HG02763 (cell line): ENCODE measurements at regions not wholly inside any gene's neighbourhood (a gene's known extent, or its start where the extent isn't known, plus 50 kb on each side); places are given as distances from the start of the nearest gene placed in this dataset.
"Not testable (repeated sequence)": the region's sequence is repeated elsewhere in the genome, so short reads cannot be mapped to it uniquely, and the experiment has no call there.

Experiments used
- ATAC-seq: cut with Tn5 transposase; IDR thresholded peaks from one replicate; pipeline ENCODE4 v1.9.1; 2021; ENCODE audit warnings: mild to moderate bottlenecking, moderate library complexity; ENCODE audit not compliant: unreplicated experiment

DNA sequence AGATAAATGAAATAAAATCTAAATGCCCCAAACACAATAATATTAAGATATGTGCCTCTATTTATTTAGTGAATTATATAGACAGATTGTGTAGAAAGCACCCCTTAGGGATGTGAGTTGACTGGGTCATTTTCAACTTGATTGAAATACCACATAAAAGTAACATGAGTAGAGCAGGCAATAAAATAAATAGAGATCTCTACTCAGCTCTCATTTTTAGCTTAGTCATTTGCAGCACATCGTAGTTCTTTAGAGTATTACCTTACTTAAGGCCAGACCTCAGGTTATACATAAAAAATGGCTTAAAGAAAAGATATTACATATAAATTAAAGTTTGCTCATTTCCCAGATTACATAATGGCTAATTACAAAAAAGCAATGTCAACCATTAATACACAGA, 1525.6 kb upstream of the PRR20A start:
- no peak for ATAC-seq

DNA sequence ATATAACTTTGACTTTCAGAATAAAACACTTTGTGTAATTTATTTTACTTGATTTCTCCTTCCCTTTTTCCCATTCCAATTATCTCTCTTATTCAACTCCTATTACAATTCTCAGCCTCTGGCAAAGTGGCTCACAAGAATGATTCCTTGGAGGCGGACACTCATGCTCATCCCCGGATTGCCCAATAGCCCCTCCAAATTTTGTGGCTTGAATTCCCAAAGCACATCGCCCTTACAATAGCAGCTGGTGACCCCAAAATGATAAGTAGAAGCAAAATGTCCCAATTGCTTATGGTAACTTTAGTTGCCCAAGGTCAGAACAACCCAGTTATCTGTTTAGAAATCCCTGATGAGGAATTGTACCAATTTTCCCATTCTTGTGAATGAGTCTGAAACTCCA, 1523.5 kb upstream of the PRR20A start:
- ATAC-seq, result no peak

DNA sequence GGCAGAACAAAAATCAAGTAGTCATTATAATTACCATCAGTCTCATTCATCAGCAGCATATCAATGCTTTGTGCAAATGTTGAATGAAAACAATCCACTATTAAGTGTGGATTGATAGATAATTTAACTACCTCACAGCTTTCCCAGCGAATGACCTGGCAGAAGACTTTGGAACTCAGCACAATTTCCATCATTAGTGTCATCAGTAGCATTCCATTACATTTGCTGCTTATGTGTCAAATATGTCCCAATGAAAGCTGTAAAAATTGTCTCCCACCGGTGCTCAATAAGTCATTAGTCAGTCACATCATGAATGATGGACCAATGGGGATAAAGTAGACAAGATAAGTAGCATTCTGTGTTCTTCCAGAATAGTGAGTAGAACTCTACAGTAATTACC, 1513.5 kb upstream of the PRR20A start:
- ATAC-seq, result no peak

DNA sequence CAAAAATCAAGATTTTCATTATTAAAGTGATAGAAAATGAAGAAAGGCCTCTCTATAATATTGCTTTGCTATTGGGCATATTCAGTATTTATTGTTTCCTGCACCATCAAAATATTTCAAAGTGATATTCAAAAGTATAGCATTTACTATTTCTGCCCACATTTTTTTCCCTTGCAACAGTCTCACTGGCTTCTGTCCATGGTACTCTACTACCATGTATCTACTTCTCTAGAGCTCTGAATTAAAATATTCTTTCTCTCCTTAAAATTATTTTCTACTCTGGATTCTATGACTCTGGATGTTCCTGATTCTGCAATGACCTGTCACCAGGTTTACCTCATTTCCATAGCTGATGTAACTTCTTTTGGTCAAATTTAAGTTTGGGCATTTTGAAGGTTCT, 1508.3 kb upstream of the PRR20A start:
- no peak for ATAC-seq

DNA sequence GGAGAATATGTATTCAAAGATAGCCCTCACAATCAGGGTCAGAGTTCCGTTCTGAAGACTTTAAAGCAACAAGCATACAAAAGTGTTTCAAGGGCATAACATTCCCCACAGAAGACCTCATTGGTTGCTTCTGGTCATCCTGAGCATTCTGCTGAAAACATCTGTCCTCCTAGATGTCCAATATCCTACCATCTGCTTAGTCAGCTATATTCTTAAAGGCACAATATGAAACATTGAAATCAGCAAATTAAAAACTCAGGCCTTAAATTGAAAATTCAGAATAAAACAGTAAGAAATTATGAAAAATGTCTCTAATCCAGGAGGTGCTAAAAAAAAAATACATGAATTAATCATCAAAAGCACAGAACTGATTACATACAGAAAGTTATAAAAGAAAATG, 1491.2 kb upstream of the PRR20A start:
- ATAC-seq, result no peak

DNA sequence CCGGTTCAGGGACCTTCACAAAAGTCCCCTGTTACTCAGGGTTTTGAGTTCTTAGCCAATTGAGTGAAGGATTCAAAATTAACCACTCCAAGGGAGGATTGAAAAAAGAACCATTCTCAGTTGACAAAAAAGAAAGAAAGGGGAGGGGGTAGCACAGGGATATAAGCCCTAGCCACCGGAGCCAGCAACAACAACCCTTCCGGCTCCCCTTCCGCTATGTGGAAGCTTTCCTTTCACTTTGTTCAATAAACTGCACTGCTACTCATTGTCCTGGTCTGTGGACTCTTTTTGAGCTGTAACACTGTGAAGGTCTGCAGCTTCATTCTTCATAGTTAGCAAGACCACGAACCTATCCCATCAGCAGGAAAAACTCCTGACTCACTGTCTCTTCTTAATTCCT, 1488.1 kb upstream of the PRR20A start:
- ATAC-seq, result no peak

DNA sequence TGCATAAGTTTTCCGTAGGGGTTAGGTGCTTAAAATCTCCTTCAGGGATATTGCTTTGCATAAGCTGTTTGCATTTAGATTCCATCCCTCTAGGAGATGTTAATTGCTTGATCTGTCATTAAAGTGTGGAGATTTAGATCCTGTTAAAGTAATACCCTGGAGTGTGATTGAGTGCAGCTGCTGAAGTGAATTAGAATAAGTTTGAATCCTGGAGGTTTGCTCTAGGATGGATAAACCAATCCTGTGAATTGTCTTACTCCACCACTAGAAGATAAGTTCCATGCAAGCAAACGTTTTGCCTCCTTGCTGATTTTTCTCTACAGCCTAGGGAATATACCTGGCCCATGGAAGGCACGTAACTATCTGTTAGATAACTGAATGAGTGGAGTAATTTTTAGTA, 1487.2 kb upstream of the PRR20A start:
- no peak for ATAC-seq

DNA sequence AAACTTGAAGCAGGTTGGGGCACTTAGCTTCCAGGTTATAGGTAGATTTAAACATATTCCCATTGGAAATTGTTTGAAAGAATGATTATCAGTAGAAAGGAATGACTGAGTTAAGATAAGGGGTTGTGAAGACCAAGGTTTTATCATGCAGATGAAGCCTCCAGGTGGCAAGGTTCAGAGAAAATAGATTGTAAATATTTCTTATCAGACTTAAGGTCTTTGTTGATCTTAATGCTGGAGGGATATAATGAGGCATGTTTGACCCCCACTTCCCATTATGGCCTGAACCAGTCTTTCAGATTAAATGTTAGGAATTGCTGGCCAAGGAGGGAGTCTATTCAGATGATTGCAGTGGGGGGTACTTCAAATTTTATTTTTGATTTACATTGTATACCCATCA, 1486.5 kb upstream of the PRR20A start:
- no peak for ATAC-seq

DNA sequence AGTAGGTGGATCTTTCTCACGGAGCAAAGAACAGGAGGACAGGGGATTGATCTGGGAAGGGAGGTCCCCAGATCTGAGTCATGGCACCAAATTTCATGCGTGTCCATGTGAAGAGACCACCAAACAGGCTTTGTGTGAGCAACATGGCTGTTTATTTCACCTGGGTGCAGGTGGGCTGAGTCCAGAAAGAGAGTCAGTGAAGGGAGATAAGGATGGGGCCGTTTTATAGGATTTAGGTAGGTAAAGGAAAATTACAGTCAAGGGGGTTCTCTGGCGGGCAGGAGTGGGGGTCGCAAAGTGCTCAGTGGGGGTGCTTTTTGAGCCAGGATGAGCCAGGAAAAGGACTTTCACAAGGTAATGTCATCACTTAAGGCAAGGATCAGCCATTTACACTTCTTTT, 1480.5 kb upstream of the PRR20A start:
- not testable (repeated sequence) for ATAC-seq

DNA sequence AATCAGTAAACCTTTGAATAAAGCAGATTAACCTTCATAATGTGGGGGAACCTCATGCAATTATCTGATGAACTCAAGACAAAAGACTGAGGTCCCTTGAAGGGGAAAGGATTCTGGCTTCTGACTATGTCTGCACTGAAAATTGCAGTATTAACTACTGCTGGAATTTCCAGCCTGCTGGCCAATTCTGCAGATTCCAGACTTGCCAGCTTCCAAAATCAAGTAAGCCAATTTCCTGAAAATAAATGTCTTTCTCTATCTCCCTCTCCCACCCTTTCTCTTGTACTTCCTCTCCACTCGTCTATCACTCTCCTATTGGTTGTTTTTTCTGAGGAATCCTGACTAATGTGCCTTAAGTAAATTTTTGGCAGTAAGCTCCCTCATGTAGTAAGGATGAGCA, 1479.9 kb upstream of the PRR20A start:
- no peak for ATAC-seq

DNA sequence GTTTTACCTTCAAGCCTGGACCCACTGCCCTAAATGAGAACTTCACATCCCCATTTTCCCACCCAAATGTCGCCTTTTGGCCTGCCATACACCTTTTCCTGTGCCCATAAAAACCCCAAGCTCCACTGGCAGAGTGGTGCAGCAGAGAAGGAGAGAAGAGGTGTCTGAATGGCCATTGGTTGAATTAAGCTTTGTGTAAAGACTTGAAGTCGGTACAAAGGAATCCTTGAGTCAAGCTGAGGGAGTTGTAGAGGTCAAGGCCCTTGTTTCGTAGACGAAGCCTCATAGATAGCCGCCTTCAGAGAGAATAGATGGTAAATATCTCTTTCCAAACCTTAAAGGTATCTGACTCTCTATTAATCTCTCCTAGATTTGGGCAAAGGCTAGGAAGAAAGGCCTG, 1479.2 kb upstream of the PRR20A start:
- ATAC-seq, result no peak

DNA sequence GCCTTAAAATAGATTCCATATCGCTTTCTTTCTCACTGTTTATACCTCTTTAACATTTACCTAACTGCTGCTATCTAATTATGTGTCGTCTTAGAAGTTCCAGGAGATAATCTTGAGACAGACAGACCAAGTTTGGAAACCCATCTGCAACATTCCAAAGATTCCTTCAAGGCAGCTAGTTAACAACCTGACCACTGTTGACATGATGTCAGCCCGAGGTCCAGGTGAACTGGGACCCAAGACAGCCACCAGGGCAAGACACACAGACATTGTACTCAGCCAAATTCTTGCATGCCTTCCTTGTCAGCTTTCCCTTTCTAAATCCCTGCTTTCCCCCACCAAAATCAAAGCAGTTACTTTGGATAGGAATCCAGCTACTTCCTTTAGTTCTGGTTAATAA, 1476.5 kb upstream of the PRR20A start:
- no peak for ATAC-seq

DNA sequence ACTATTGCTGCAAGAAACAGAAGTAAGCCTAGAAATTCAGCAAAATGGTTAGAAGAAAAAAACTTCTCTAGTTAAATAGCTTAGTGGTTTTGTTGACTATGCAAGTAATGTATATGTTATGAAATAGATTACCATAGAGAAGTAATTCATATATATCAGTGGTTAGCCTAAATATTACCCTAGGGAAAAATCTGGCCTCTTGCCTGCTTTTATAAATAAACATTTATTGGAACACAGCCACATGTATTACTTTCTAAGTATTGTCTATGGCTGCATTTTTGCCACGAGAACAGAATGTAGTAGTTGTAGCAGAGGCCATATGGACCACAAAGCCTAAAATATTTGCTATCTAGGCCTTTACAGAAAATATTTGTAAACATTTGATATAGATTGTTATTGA, 1471.7 kb upstream of the PRR20A start:
- no peak for ATAC-seq

DNA sequence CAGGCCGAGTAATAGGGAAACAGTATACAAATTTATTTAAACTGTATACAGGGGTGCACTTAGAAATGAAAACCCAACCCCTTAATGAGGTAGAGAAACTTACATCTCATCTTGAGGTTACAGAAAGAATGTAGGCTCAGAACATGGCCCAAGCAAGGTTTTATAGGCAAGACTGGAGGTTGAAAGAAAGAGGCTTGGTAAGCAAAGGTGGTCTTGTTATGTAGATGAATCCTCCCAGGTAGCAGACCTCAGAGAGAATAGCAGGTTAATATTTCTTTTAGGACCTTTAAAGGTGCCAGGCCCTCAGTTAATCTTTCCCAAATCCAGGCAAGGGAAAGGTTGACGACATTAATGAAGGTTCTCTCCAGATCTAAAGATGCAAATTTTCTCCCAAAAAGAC, 1466.8 kb upstream of the PRR20A start:
- no peak for ATAC-seq

DNA sequence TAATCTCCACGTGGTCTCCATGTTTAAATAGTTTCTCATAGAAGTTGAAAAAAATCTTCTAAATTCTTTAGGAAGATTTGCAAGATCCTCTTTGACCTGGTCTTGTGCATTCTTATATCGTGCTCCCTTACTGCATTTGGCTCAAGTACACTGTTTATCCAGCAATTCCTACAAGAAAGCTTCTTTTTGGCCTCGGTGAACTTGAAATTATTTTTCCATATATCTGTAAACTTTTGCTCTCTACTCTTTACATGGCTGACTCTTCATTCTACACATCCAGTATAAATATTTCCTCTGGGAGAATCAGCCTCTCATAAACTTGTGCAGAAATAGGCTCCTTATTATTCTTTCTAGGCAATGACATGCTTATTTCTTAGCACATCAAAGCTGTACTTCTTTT, 1457.9 kb upstream of the PRR20A start:
- ATAC-seq, result no peak

DNA sequence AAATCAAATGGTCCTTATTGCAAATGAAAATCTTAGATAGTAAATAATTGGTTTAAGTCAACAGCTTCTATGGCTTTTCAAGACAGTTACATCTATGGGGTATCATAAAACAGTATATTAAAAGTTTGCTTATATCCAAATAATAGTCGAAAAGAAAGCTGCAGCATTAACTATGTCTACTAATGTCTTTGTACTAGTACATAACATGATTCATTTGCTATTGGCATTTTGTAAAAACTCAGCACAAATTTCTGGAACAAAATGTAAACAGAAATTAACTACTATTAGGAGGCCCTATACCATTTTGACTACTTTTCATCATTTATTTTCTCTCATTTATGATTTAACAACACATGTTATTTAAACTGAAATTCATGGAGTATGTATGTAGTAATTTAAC, 1435.2 kb upstream of the PRR20A start:
- ATAC-seq, result no peak

DNA sequence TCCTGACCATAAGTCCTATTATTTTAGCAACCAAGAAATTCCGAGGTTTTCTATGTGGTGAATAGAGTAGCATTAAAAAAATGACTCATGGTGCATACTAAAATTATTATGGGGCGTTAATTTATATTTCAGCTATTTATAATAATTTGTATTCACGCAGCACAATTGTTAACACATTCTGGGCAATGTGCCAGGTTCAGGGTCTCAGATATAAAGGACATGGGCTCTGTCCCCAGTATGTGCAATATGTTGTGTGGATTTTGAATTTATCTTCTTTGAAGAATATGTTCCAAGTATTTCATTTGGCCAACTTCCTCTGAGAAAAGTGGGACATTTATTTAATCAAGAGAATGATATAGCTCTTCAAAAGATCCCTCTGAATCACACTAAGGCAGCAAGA, 1434.7 kb upstream of the PRR20A start:
- ATAC-seq, result no peak

DNA sequence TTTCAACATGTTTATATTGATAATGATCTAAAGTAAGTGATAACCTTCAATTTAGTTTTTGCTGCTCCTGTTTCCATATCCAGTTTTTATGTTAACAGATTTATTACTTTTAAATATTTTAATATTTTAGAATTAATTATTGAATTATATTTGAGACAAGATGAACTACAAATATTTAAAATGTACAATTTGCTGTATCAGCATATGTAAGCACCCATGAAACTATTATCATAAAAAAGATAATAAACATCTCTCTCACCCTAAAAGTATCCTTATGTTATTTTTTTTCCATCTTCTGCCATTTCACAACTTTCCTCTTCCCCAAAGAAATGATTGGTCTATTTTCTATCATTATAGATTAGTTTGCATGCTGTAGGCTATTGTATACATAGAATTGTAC, 1426.6 kb upstream of the PRR20A start:
- no peak for ATAC-seq

DNA sequence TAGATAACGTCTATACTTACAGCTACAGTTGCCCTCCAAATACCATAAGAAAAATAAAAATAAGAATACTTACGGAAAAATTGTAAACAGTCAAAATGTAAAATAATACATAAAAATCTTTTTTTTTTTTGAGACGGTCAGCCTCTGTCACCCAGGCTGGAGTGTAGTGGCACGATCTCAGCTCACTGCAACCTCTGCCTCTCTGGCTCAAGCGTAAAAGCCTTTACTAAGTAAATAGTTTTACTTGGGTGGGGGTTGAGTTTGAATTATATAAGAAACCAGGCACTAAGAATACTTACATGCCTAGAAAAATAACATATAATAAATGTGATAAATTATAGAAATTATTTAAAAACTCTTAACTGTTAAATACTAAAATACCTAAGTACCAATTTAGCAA, 1413.0 kb upstream of the PRR20A start:
- ATAC-seq, result no peak

DNA sequence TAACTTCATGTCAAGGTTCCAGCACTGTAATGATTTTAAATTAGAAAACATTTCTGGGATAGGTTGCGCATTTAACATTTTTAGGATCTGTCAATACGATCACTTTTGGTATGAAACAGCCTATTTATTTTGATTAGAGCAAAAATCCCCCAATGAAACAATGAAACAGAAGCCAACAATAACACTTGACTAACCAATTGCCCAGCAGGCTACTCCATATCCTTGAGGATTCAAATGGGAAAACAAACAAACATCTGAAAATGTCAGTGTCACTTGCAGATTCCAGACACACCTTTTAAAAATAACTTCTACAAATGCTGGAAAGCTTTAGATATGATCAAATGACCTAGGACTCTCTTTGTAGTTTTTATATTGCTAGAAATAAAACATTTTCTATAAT, 1412.5 kb upstream of the PRR20A start:
- no peak for ATAC-seq

DNA sequence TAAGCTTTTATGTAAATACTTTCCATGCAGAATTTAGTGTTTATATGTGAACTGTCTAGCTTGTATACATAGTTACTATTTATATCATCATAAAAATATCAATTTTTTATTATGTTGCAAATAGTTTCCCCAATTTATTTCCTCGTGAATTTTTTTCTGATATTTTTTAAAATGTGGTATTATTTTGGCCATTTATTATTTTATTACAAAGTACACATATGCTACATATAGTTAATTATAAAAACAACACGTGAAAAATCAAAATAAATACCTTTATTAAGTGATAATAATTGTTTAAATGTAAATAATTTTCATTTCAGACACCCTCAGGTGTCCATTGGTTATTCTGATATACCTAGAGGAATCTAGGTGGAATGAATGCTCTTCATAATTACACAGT, 1394.9 kb upstream of the PRR20A start:
- no peak for ATAC-seq

DNA sequence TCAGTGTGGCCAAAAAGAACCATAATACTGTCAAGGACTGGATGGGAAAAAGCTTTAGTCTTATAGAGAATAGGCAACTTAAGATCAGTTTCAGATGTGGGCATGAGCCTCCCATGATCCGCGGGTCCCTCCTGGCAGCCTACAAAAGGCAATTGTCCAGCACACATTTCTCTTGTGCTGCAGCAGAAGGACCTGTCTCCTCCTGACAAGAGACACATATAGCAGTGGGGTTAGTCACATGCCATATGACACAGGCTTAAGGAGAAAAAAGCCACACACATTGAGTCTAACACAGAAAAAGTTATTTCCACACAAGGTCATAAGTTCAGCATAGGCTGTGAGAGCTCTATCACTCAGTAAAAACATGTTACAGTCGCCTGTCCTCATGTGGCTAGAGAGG, 1378.7 kb upstream of the PRR20A start:
- ATAC-seq, result no peak

DNA sequence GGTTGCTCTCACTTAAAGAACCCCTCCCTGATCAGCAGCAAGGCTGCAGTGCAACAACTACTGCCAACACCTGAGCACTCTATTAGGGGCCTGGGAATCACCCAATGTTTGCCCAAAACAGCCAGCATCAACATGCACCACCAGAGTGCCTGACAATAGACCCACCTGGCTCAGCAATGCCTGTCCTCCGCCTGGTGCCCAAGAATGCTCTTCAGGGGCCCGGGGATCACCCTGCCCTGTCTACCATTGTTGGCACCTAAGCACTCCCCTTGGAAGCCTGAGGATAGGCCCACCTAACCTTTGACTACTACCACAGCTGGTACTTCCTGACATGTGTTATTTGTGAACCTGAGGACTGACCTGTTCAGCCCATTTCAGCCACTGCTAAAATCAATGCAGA, 1363.1 kb upstream of the PRR20A start:
- ATAC-seq, result no peak

DNA sequence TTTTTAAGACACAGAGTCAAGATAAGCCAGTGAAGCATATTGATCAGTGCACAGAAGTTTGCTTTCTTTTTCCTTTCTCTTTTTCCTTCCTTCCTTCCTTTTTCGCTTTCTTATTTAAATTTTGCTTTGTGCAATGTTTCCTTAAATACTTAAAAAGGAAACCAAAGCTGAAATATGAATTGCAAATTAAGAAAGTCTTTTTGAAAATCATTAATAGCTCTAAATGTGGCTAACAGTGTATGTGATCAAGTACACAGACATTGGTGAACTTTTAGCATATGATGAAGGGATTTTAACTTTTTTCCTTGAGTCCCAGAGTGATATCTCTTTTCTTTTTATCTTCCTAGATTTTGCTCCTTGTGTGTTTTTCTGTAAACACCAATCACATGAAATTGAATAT, 1356.9 kb upstream of the PRR20A start:
- no peak for ATAC-seq
